NCI-H187 treated with DMSO at 0.1 percent for 48 hours (cell line): ENCODE measurements at regions not wholly inside any gene's neighbourhood (a gene's known extent, or its start where the extent isn't known, plus 50 kb on each side); places are given as distances from the start of the nearest gene placed in this dataset.
"Not testable (repeated sequence)": the region's sequence is repeated elsewhere in the genome, so short reads cannot be mapped to it uniquely, and the experiment has no call there.

ENCODE experiments used
- DNase-seq: peaks from one replicate; lab custom pipeline; 2025; lab: John Stamatoyannopoulos, UW

DNA sequence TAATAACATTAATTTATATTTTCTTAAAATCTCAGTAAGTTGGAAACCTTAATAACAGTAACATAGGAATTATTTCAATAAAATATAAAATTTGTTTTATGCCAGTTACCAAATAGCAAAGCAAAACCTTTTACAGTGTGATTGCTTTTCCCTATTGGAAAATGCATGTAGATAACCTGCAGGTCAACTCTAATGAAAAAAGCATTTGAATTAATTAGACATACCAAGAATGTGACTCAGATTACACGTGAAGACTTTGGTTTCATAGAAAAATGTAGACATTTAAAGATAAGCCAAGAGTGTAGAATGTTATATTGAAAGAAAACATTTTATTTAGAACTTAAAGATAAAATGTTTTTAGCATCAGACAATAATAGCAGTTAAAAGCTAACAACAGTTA, 888.1 kb downstream of the TMEM121 start:
- DNase-seq = no peak

DNA sequence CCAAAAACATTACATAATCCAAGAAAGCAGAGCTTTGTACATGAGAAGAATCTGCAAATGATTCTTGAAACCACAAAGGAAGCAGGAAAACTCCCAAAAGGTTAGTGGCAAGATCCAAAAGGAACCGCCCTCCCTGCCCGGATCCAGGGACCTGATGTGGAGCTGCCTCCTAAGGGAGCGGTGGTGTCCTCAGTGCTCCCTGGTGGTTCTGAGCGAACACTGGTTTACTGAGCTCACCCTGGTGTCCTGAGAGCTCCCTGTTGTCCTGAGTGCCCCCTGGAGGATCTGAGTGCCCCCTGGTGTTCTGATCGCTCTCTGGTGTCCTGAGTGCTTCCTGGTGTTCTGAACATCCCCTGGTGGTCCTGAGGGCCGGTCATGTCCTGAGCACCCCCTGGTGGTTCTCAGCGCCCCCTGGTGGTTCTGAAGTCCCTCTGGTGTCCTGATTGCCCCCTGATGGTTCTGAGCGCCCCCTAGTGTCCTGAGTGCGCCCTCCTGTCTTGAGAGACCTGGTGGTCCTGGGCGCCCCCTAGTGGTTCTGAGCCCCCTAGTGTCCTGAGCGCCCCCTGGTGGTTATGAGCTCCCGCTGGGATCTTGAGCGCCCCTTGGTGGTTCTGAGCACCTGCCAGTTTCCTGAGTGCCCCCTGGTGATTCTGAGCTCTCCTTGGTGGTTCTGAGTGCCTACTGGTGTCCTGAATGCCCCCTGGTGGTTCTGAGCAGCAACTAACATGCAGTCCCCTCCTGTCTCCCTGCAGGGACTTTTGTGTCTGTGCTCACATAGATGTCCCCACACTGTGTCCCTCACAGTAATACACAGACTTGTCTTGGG, 891.1 kb downstream of the TMEM121 start:
- no peak for DNase-seq

DNA sequence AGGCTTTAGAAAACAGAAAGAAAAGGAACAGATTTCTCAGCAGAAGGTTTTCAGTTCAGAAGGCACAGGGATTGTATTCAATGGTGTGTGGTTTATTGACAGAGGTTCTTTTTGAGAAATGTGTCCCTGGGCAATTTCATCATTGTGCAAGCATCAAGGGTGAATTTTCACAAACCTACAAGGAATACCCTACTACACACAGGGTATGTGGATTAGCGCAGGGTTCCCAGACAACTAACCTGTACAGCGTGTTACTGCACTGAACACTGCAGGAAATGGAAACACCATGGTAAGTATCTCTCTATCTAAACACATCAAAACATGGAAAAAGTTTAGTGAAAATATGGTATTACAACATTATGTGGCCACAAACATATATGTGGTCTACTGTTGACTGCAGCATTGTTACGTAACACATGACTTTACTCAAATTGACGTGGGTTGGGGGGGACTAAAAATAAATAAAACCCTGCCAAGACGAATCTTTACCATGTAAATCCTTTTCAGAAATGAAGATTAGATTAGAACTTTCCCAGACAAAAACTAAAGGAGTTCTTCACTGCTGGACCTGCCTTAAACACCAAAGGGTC, 893.1 kb downstream of the TMEM121 start:
- DNase-seq = no peak

DNA sequence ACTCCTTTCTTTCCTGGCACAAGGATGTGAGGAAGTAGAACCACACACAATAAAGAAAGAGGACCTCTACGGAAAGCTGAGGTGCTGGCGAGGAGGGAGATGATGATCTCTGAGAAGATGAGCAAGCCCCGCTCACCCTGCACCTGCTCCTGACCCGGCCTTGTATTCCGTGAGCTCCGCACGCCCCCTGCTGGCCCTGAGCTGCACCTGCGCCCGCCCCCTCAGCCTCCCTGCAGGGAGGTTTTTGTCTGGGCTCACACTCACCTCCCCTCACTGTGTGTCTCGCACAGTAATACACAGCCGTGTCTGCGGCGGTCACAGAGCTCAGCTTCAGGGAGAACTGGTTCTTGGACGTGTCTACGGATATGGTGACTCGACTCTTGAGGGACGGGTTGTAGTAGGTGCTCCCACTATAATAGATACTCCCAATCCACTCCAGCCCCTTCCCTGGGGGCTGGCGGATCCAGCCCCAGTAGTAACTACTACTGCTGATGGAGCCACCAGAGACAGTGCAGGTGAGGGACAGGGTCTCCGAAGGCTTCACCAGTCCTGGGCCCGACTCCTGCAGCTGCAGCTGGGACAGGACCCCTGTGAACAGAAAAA, 895.1 kb downstream of the TMEM121 start:
- not testable (repeated sequence) for DNase-seq

DNA sequence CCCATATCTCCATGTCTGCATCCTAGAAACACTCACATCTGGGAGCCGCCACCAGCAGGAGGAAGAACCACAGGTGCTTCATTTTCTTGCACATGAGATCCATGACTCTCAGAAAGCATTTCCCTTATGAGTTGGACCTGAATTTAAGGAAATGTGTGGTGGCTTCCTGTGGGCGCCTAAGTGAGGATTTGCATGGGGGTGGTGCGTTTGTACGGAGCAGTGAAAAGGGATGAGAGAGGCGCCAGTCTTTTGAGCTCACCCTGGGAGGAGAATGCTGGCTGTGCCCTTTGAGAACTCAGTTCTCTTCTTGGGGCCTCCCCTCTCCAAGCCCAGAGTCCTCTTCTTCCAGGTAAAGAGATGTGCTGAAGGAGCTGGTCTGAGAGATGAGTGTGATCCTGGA, 895.7 kb downstream of the TMEM121 start:
- DNase-seq = no peak

DNA sequence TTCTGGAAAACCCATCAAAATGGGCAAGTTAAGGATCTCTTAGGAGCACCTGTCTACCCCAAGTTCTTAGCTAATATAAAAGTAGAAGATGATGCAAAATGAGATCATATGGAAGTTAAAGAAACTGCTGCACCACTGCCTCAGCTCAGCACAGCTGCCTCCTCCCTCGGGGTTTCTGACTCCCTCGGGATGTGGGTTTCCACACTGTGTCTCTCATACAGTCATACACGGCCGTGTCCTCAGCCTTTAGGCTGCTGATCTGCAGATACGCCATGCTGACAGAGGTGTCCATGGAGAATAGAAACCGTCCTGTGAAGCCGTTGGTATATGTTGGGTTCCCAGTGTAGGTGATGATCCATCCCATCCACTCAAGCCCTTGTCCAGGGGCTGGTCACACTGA, 898.8 kb downstream of the TMEM121 start:
- not testable (repeated sequence) for DNase-seq

DNA sequence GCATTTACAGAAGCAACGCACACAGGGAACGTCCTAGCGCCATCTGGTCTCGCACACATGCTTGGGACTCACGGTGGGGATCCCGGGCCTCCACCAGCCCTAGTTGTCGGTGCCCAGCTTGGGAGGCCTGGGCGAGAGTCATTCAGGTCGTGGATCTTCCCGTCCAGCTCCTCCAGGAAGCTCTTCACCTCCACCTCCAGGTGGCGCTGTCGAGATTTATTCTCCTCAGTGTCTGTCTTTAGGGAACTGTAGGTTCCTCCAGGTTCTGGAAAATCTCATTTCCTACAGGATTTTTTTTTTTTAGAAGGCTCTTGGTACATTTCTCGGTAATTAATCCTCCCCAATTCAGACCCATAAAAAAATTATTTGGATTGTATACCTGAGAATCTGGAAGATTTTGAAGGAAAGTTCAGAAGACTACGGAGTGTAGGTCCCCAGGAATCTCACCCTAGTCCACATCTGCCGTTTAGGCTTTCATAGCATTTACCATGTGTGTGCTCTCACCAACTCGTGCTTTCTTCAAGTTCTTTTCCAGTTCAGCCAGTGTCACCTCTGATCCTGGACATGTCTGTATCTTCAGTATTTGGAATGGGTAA, 910.0 kb downstream of the TMEM121 start:
- peak; percentile 58 for DNase-seq

DNA sequence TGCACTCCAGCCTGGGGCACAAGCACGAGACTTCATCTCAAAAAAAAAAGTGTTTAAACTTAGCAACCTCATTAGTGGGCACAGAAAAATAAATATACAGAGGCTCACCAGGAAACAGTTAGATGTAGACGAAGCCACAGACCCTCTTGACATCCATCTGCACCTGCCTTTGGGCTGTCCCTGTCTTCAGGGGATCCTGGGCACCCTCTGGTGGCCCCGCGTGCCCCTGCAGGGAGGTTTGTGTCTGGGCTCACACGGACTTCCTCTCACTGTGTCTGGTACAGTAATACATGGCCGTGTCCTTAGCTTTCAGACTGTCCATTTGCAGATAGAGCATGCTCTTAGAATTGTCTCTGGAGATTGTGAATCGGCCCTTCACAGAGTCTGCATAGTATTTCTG, 916.5 kb downstream of the TMEM121 start:
- no peak for DNase-seq

DNA sequence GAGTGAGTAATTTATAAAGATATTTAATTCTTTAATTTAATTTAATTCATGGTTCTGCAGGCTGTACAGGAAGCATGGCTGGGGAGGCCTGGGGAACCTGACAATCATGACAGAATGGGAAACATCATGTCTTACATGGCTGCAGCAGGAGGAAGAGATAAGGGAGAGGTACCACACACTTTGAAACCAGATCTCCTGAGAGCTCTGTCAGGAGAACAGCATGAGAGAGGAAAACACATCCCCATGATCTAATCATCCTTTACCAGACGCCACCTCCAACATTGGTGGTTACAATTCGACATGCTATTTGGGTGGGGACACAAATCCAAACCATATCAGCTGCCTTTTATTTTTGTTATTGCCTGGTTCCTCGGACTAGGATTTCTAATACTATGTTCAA, 928.6 kb downstream of the TMEM121 start:
- no peak for DNase-seq

DNA sequence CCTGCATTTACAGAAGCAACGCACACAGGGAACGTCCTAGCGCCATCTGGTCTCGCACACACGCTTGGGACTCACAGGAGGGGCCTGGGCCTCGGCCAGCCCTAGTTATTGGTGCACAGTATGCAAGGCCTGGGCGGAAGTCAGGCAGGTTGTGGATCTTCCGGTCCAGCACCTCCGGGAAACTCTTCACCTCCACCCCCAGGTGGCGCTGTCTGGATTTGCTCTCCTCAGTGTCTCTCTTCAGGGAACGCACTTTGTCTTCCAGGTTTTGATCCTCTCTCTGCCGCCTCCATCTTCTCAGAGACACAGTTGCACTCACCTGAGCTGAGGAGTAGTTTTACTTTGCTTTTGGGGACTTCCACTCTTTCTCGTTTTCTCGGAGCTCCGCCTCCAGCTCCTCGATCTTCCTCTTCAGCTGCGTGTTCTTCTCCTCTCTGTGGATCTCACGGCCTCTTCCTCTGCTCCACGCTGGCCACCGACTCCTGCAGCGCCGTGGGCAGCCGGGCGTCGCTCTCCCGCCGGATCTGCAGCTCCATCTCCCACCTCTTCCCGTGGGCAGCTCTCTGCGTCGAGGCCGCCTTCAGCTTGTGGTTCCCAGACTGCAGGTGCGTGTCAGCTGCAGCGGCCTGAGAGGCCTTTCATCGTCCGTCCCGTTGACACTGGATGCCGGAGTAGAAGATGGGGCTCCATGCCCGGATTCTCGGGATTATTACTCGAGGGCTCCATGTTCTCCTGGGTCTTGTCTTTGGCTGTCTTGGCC, 933.8 kb downstream of the TMEM121 start:
- DNase-seq = no peak

DNA sequence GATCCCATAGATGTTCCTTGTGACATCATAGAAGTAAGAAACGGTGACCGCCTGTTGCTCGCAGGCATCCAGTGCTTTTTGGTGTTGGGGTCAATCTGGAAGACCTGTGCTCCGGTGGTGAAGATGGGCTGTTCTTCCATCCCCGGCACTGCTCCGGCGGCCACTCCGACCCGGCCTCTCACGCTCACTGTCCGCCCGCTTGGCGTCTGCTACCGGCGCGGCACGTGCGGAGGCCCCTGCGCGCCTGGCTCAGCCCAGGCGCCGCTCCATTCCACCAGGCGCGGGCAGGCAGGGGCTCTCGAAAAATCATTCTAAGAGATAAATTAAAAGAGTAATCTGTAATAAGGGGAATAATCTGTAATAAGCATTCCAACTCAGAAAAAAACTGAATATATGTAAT, 934.5 kb downstream of the TMEM121 start:
- DNase-seq = no peak

DNA sequence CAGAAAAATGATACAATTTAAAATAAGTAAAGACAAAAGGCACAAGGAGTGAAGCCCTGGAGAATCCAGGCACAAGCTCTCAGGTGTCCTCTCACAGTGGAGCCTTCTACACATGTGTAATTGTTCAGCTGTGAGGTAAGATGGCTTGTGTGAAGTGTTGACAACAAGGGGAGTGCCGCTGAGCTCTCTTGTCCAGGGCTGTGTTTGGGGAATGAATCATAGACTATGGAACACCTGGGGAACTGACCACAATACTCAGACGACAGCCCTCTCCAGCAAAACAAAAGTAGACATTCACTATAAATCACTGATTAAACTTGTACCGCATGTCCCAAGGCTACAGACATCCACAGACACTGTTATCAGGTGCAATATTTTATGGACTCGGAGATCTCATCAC, 940.1 kb downstream of the TMEM121 start:
- peak; percentile 56 for DNase-seq

DNA sequence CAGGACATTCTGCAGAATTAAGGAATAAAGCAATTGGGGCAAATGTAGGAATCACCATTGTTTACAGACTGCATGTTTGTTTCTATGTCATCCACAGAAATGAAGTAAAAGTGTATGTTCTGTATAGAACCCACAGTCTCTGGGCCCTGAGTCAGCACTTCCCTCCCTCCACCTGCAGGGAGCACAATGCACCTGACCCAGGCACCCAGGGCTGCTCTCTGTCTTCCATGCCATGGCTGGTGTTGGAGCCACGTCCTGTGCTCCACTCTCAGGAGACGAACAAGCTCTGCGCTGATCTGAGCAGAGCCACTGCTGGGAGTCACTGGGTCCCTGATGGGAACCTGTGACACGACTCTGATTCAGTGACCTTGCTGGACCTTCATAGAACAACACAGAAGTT, 942.5 kb downstream of the TMEM121 start:
- not testable (repeated sequence) for DNase-seq

DNA sequence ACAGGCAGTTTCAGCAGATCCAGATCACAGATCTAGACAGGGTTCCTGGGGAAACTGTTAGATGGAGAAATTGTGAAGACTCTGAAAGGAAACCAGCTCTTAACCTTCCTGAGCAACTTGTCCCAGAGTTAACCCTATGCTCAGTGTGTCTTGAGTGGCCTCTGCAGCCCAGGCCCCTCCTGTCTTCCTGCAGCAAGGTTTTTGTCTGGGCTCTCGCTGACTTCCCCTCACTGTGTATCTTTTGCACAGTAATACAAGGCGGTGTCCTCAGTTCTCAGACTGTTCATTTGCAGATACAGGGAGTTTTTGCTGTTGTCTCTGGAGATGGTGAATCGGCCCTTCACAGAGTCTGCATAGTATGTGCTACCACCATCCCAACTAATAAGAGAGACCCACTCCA, 943.6 kb downstream of the TMEM121 start:
- not testable (repeated sequence) for DNase-seq

DNA sequence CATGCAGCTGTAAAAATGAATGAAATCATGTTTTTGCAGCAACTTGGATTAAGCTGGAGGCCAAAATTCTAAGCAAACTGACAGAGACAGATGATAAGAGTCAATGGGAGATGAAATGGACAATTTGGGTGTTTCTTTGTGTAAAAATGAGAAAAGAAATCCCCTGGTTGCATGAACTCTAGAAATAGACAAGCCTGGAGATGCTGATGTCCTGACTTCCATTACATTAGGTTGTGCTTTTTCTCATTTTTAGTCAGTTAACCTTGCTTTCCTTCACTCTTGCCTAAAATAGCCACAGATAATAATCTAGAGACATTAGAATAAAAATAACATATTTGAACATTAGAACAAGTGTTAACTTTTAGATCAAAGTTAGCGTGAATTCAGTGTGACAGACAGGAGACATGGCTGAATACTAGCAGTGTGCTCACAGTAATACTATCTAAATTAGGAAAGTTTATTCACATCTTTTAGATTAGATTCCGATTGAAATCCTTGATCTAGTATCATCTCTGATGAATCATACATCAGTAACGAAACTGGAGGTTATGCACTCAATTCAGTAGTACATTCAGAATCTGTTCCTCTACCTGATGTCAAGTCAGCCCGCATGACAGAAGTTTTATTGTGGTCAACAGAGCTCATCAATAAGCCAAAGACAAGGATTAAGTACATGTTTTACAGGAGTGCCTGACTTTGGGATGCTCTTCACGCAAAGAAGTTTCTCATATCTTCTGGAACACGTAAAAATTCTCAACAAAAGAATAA, 948.1 kb downstream of the TMEM121 start:
- DNase-seq = not testable (repeated sequence)

DNA sequence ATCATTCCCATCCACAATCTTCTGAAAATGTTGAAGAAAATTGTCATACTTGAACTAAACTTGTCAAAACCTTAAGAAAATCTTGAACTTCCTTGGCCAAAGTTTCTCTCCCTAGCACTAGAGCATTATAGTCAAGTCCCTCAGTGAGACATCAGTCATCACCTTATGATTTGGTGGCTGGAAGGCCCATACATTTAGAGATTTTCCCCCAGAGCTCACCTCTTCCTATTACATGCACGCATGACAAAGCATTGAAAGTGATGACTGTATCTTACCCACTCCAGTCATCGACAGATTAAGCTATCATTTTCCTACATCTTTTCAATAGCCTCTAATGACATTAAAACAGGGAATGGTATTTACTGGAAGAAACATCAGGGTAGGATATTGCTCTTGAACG, 948.8 kb downstream of the TMEM121 start:
- not testable (repeated sequence) for DNase-seq

DNA sequence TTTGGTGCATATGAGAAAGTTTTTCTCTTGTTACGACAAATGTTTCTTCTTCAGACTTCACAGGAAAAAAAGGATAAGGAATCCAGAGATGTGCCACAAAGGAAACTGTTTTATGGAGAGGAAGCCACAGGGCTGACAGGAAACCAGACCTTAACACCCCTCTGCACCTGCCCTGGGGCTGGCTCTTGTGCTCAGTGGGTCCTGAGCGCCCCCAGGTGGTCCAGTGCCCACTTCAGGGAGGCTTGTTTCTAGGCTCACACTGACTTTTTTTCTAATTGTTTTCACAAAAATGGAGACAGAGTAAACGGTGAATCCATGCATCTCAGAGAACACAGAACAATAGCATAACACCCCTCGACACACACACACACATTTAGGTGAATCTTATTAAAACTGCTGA, 951.2 kb downstream of the TMEM121 start:
- DNase-seq = not testable (repeated sequence)

DNA sequence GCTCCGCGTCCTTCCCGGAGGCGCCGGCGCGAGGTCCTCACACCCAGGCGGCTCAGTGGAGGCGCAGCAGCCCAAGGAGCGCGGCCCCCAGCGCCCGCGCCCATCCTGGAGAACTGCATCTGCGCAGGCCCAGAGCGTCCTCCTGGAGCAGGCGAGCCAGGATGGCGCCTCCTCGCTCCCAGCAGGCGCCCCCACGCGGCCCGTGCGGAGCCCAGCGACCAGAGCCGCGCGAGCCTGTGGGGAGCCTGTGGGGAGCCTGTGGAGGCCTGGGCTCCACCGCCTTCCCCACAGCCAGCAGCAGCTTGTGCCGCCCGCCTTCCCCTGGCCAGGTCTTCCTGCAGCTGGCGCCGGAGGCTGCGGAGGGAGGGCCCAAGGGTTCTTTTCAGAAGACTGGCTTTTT, 953.9 kb downstream of the TMEM121 start:
- not testable (repeated sequence) for DNase-seq

DNA sequence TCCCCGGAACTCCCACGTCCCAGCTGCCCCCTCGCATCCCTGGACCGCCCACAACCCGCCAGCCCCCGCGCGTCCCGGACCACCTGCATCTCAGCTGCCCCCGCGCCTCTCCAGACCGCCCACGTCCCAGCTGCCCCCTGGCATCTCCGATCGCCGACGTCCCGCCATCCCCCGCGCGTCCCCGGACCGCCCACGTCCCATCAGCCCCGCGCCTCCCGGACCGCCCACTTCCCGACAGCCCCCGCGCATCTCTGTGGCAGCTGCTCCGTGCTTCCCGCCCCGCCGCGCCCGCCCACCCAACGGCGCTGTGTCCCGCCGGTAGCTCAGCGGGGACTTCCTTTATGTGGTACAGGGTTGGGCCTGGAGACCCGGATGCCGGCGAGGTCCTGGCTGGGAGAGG, 955.8 kb downstream of the TMEM121 start:
- DNase-seq = not testable (repeated sequence)

DNA sequence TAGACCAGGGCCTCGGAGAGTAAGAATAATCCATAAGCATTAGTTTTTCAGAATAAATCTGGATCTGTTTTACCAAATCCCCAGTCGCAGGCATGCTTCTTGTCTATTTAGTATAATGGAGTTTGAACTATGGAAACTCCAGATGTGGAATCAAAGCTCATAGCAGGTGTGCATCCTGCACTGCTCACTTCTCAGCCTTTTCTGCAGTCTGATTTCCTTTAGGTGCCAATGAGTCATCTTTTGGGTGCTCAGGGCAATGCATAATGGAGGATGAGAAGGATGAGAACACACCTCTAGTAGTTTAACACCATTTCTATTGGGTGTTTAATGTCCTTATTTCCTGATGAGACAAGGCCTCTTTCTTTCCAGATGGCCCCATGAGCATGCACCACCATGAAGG, 961.2 kb downstream of the TMEM121 start:
- no peak for DNase-seq

DNA sequence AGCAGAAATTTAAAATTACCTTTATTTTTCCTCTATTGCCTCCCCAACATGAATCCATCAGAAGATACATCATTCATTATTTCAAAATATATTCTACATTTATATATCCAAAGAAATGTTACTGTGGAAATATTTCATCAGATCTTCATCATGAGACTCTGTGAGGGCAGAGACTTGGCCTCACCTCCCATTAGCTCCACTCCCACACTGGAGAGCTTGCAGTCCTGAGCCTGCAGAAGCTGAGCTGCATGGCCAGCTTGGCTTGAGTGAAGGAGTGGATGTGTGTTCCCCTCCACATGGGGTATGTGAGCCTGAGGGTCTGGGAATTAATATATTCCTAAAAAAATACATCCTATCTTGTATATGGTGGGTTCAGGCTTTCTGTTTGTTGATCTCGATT, 961.9 kb downstream of the TMEM121 start:
- no peak for DNase-seq
